ENCODE measurements at regions not wholly inside any gene's neighbourhood (a gene's known extent, or its start where the extent isn't known, plus 50 kb on each side); places are given as distances from the start of the nearest gene placed in this dataset.
A peak's percentile ranks its signal among the peaks of the same experiment; 100 is the strongest.
"Not testable (repeated sequence)": the region's sequence is repeated elsewhere in the genome, so short reads cannot be mapped to it uniquely, and the experiment has no call there.

DNA sequence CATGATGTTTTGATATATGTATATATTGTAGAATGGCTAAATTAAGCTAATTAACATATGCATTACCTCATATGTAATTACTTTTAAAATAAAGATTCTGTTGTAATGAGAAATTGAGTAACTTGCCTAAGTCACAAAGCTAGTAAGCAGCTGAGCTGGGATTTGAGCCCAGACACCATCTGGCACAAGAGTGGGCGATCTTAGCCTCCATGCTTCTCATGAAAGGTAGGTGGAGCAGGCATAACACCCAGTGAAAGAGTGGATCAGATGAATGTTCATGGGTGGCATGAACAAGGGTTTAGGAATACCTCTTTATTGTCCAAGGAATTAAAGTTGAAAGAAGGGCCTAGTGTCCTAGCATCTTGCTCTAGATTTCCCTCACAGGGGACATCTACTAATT lies 365.4 kb downstream of the TFAP2B start (continued):
- TF ChIP-seq RCOR2 (CRISPR knock-in tag; IDR thresholded peaks at IDR 0.05): no peak
- TF ChIP-seq, protein P1, sequence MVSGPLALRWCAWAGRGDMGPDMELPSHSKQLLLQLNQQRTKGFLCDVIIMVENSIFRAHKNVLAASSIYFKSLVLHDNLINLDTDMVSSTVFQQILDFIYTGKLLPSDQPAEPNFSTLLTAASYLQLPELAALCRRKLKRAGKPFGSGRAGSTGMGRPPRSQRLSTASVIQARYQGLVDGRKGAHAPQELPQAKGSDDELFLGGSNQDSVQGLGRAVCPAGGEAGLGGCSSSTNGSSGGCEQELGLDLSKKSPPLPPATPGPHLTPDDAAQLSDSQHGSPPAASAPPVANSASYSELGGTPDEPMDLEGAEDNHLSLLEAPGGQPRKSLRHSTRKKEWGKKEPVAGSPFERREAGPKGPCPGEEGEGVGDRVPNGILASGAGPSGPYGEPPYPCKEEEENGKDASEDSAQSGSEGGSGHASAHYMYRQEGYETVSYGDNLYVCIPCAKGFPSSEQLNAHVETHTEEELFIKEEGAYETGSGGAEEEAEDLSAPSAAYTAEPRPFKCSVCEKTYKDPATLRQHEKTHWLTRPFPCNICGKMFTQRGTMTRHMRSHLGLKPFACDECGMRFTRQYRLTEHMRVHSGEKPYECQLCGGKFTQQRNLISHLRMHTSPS (CRISPR knock-in tag; IDR thresholded peaks at IDR 0.05; ENCODE audit: low read depth): no peak
- TF ChIP-seq POLR2AphosphoS5 (IDR thresholded peaks at IDR 0.05; ENCODE audit: low read depth, low read length): no peak
- no peak for TF ChIP-seq ZNF101 (CRISPR knock-in tag; IDR thresholded peaks at IDR 0.05; ENCODE audit: borderline replicate concordance, low read depth)
- TF ChIP-seq, protein P2, sequence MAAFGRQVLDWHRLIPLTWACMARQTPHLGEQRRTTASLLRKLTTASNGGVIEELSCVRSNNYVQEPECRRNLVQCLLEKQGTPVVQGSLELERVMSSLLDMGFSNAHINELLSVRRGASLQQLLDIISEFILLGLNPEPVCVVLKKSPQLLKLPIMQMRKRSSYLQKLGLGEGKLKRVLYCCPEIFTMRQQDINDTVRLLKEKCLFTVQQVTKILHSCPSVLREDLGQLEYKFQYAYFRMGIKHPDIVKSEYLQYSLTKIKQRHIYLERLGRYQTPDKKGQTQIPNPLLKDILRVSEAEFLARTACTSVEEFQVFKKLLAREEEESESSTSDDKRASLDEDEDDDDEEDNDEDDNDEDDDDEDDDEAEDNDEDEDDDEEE (CRISPR knock-in tag; IDR thresholded peaks at IDR 0.05): no peak
- no peak for TF ChIP-seq PHF8 (CRISPR knock-in tag; IDR thresholded peaks at IDR 0.05)
- TF ChIP-seq ZNF761 (CRISPR knock-in tag; conservative IDR thresholded peaks at IDR 0.05): no peak
- no peak for TF ChIP-seq KDM1A (CRISPR knock-in tag; IDR thresholded peaks at IDR 0.05)
- no peak for TF ChIP-seq ZNF567 (CRISPR knock-in tag; IDR thresholded peaks at IDR 0.05; ENCODE audit: borderline replicate concordance)
- TF ChIP-seq, protein P3, sequence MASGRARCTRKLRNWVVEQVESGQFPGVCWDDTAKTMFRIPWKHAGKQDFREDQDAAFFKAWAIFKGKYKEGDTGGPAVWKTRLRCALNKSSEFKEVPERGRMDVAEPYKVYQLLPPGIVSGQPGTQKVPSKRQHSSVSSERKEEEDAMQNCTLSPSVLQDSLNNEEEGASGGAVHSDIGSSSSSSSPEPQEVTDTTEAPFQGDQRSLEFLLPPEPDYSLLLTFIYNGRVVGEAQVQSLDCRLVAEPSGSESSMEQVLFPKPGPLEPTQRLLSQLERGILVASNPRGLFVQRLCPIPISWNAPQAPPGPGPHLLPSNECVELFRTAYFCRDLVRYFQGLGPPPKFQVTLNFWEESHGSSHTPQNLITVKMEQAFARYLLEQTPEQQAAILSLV (CRISPR knock-in tag; IDR thresholded peaks at IDR 0.05; ENCODE audit: borderline replicate concordance): no peak

DNA sequence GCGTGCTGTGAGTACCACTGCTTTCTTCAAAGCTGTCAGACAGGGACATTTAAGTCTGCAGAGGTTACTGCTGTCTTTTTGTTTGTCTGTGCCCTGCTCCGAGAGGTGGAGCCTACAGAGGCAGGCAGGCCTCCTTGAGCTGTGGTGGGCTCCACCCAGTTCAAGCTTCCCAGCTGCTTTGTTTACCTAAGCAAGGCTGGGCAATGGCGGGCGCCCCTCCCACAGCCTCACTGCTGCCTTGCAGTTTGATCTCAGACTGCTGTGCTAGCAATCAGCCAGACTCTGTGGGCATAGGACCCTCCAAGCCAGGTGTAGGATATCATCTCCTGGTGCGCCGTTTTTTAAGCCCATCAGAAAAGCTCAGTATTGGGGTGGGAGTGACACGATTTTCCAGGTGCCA lies 374.5 kb downstream of the TFAP2B start:
- H3K4me1 ChIP-seq (ENCODE audit: insufficient read depth, low read length); H3K4me2 ChIP-seq (ENCODE audit: low read depth, low read length); CTCF ChIA-PET (ENCODE audit: low intra/inter-chr PET ratio, low total read pairs): not testable (repeated sequence)

More for the DNA sequence above, 374.5 kb downstream of the TFAP2B start:
- H3K27ac ChIP-seq (ENCODE audit: extremely low read length, insufficient read depth, low read length); H3K9ac ChIP-seq (ENCODE audit: insufficient read depth, low read depth, low read length); BruUV-seq (replicated peaks); intact Hi-C loops (cut with micrococcal nuclease; ENCODE audit: unreplicated experiment); H3K9me3 ChIP-seq (ENCODE audit: low read length); DNase-seq (ENCODE audit: low spot score); H2AFZ ChIP-seq (ENCODE audit: low read length); H4K20me1 ChIP-seq (ENCODE audit: insufficient read depth, low read length); ATAC-seq; H3K79me2 ChIP-seq (ENCODE audit: insufficient read depth, low read length); H3K36me3 ChIP-seq (replicated peaks in 1 of 2; ENCODE audit: control insufficient read depth in 1 of 2, insufficient read depth in 2 of 2, low read length in 2 of 2); H3K4me3 ChIP-seq (replicated peaks in 1 of 3; ENCODE audit: insufficient read depth in 1 of 3, low read depth in 2 of 3, low read length in 3 of 3); in situ Hi-C loops (cut with HindIII; ENCODE audit: extremely low pct_ligation_motif_present, low pct_unique_long_range_greater_than_20kb); POLR2A ChIA-PET; FAIRE-seq; H3K27me3 ChIP-seq (ENCODE audit: control insufficient read depth in 1 of 2, insufficient read depth in 2 of 2, low read length in 2 of 2); TF ChIP-seq FOXA1 (IDR thresholded peaks at IDR 0.05): not testable (repeated sequence)
- 12% methylated on average over 5 of the region's 7 CpGs for WGBS (ENCODE audit: low lambda C conversion rate)
- TF ChIP-seq FOXA3 (CRISPR knock-in tag; IDR thresholded peaks at IDR 0.05) (0 out of 2 replicates have a peak, but pooled peaks have one; percentile 36), FOXA1 (CRISPR knock-in tag; IDR thresholded peaks at IDR 0.05) (peak; percentile 67)
- TF ChIP-seq, protein P4, sequence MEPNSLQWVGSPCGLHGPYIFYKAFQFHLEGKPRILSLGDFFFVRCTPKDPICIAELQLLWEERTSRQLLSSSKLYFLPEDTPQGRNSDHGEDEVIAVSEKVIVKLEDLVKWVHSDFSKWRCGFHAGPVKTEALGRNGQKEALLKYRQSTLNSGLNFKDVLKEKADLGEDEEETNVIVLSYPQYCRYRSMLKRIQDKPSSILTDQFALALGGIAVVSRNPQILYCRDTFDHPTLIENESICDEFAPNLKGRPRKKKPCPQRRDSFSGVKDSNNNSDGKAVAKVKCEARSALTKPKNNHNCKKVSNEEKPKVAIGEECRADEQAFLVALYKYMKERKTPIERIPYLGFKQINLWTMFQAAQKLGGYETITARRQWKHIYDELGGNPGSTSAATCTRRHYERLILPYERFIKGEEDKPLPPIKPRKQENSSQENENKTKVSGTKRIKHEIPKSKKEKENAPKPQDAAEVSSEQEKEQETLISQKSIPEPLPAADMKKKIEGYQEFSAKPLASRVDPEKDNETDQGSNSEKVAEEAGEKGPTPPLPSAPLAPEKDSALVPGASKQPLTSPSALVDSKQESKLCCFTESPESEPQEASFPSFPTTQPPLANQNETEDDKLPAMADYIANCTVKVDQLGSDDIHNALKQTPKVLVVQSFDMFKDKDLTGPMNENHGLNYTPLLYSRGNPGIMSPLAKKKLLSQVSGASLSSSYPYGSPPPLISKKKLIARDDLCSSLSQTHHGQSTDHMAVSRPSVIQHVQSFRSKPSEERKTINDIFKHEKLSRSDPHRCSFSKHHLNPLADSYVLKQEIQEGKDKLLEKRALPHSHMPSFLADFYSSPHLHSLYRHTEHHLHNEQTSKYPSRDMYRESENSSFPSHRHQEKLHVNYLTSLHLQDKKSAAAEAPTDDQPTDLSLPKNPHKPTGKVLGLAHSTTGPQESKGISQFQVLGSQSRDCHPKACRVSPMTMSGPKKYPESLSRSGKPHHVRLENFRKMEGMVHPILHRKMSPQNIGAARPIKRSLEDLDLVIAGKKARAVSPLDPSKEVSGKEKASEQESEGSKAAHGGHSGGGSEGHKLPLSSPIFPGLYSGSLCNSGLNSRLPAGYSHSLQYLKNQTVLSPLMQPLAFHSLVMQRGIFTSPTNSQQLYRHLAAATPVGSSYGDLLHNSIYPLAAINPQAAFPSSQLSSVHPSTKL (CRISPR knock-in tag; IDR thresholded peaks at IDR 0.05): peak; percentile 8; the same call in 1 of the 2 replicates
